ENCODE measurements at regions not wholly inside any gene's neighbourhood (a gene's known extent, or its start where the extent isn't known, plus 50 kb on each side); places are given as distances from the start of the nearest gene placed in this dataset.

DNA sequence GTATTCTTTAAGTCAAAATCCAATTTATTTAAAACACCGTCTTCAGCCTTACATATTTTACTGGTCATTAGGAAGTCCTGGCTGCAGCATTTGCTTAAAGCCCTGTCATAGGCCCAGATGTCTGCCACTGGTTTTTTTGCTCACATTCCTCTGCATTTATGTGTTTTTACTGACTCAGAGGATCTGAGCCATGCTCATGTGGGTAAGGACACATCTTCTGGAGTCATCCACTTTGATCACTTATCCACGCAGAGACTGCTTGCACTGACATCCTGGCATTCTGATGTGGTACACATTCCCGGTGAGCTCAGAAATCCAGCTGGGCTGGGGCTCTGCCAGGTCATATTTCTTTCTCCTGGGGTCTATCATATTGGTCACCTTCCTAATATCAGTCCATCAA lies 531.7 kb upstream of the ARGLU1 start:
- Mint-ChIP-seq H3K27ac (ENCODE audit: low read depth, unreplicated experiment) (no peak overlapping the region), H3K27me3 (ENCODE audit: insufficient read depth, unreplicated experiment) (no peaks in the 10 kb centered on the region), H3K4me1 (ENCODE audit: insufficient read depth, unreplicated experiment) (no peaks in the 10 kb centered on the region), H3K9me3 (ENCODE audit: unreplicated experiment) (no peaks in the 10 kb centered on the region), H3K36me3 (ENCODE audit: insufficient read depth, unreplicated experiment) (no peaks in the 10 kb centered on the region), H3K4me3 (ENCODE audit: unreplicated experiment) (no peak overlapping the region)
- peak; percentile 3 for DNase-seq (ENCODE audit: unreplicated experiment)
- ChIA-PET CTCF (no interaction called here), POLR2A (no interaction called here)
- intact Hi-C loops (cut with micrococcal nuclease): no loop called here
- TF ChIP-seq, protein P1, sequence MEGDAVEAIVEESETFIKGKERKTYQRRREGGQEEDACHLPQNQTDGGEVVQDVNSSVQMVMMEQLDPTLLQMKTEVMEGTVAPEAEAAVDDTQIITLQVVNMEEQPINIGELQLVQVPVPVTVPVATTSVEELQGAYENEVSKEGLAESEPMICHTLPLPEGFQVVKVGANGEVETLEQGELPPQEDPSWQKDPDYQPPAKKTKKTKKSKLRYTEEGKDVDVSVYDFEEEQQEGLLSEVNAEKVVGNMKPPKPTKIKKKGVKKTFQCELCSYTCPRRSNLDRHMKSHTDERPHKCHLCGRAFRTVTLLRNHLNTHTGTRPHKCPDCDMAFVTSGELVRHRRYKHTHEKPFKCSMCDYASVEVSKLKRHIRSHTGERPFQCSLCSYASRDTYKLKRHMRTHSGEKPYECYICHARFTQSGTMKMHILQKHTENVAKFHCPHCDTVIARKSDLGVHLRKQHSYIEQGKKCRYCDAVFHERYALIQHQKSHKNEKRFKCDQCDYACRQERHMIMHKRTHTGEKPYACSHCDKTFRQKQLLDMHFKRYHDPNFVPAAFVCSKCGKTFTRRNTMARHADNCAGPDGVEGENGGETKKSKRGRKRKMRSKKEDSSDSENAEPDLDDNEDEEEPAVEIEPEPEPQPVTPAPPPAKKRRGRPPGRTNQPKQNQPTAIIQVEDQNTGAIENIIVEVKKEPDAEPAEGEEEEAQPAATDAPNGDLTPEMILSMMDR (IDR thresholded peaks at IDR 0.05; ENCODE audit: unreplicated experiment): no peak
- BruUV-seq (replicated peaks): no TSS peak

DNA sequence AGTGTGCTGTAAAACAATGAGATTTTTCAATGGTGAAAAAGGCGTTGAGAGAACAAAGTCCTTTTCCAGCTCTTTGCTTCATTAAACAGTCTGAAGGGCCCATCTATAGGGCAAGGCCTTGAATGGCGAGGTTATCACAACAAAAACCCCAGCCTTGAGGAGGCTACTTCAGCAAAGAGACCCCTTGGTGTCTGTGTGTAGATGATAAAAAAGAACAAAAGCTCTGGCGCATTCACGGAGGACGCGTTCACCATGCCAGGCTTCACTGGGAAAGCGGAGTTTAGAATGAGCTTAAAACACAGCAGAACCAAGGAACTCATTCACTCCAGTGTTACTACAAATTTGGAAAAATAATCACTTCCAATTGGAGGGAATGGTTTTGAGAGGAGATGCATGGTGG lies 530.0 kb upstream of the ARGLU1 start:
- CTCF ChIA-PET: no interaction called here
- Mint-ChIP-seq H3K9me3 (ENCODE audit: unreplicated experiment) (no peaks in the 10 kb centered on the region), H3K27me3 (ENCODE audit: insufficient read depth, unreplicated experiment) (no peaks in the 10 kb centered on the region), H3K4me1 (ENCODE audit: insufficient read depth, unreplicated experiment) (no peaks in the 10 kb centered on the region), H3K4me3 (ENCODE audit: unreplicated experiment) (no peak overlapping the region), H3K36me3 (ENCODE audit: insufficient read depth, unreplicated experiment) (no peaks in the 10 kb centered on the region), H3K27ac (ENCODE audit: low read depth, unreplicated experiment) (no peak overlapping the region)
- no TSS peak for BruUV-seq (replicated peaks)
- intact Hi-C loops (cut with micrococcal nuclease): no loop called here
- no peak for DNase-seq (ENCODE audit: unreplicated experiment)
- POLR2A ChIA-PET: no interaction called here
- TF ChIP-seq, protein P1 (IDR thresholded peaks at IDR 0.05; ENCODE audit: unreplicated experiment): no peak

DNA sequence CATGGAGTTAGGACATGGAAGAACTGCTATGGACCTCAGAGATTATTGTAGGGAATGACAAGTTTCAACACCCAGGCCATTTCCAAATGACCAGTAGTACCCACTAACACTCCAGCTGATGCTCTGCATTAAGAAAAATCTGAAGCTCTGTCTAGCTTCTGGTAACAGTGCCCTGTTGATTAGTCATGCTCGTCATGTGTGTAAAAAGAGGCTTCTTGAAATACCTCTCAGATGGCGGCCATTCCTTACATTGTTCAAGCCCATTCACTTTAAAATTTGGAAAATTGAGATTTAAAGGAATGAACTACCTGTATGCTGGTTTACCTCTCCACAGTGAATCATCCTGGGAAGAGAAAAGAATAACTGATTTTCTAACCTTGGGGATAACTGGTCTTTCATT lies 527.9 kb upstream of the ARGLU1 start:
- TF ChIP-seq, protein P1 (IDR thresholded peaks at IDR 0.05; ENCODE audit: unreplicated experiment): no peak
- ChIA-PET CTCF (interaction anchor here (0.5 kb wide), 1 partner anchor 47 kb away, joined by 3 read pairs; no protein-coding TSS in a partner anchor), POLR2A (no interaction called here)
- no TSS peak for BruUV-seq (replicated peaks)
- Mint-ChIP-seq H3K9me3 (ENCODE audit: unreplicated experiment) (no peaks in the 10 kb centered on the region), H3K27me3 (ENCODE audit: insufficient read depth, unreplicated experiment) (no peaks in the 10 kb centered on the region), H3K4me3 (ENCODE audit: unreplicated experiment) (no peak overlapping the region), H3K27ac (ENCODE audit: low read depth, unreplicated experiment) (no peak overlapping the region), H3K4me1 (ENCODE audit: insufficient read depth, unreplicated experiment) (no peaks in the 10 kb centered on the region), H3K36me3 (ENCODE audit: insufficient read depth, unreplicated experiment) (no peaks in the 10 kb centered on the region)
- intact Hi-C loops (cut with micrococcal nuclease): no loop called here
- no peak for DNase-seq (ENCODE audit: unreplicated experiment)

DNA sequence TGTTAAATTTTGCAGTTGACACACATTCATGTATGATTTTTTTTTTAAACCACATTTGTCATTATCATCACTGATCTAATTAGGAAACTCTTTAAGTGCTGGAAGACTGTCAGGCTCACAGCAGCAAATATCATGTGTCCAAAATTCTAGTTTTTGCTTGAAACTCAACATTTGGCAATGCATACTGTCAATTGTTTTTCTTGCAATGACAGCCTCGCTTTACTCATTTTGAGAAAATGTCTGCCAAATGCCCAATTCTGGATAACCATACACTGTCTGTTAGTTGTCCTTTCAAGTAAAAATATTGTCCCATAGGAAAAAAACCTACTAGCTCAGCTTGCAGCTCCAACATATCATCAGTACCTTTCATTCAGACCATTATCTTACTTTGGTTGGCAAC lies 523.9 kb upstream of the ARGLU1 start:
- Mint-ChIP-seq H3K36me3 (ENCODE audit: insufficient read depth, unreplicated experiment) (no peaks in the 10 kb centered on the region), H3K4me3 (ENCODE audit: unreplicated experiment) (no peak overlapping the region), H3K9me3 (ENCODE audit: unreplicated experiment) (no peaks in the 10 kb centered on the region), H3K27me3 (ENCODE audit: insufficient read depth, unreplicated experiment) (no peaks in the 10 kb centered on the region), H3K4me1 (ENCODE audit: insufficient read depth, unreplicated experiment) (no peaks in the 10 kb centered on the region), H3K27ac (ENCODE audit: low read depth, unreplicated experiment) (no peak overlapping the region)
- CTCF ChIA-PET: no interaction called here
- intact Hi-C loops (cut with micrococcal nuclease): no loop called here
- TF ChIP-seq, protein P1 (IDR thresholded peaks at IDR 0.05; ENCODE audit: unreplicated experiment): no peak
- POLR2A ChIA-PET: no interaction called here
- BruUV-seq (replicated peaks): no TSS peak
- no peak for DNase-seq (ENCODE audit: unreplicated experiment)

All from MCF 10A (cell line).